ENCODE measurements at regions not wholly inside any gene's neighbourhood (a gene's known extent, or its start where the extent isn't known, plus 50 kb on each side); places are given as distances from the start of the nearest gene placed in this dataset.

DNA sequence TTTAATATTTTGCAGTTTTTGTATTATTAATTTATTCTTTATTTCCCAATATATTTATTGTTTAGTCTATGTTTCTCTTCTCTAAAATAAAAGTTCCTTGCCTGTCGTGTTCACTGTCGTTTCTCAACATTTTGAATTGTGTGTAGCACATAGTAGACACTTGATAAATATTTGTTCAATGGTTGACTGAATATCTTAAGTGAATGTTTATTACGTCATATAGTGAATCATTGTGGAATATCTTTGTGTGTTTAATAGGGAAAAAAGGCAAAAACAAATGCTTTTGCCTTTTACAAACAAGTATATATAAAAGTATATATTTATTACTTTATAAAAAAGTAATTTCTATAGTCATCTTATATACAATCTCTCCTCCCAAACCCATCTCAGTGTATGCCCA lies 572.3 kb downstream of the EPHA3 start:
- DNase-seq, result no peak
- H3K27me3 Mint-ChIP-seq, result no peaks in the 10 kb centered on the region
- no peak overlapping the region for H3K4me3 Mint-ChIP-seq
- no peaks in the 10 kb centered on the region for H3K4me1 Mint-ChIP-seq
- intact Hi-C loops (cut with micrococcal nuclease), result no loop called here
- no peaks in the 10 kb centered on the region for H3K9me3 Mint-ChIP-seq
- H3K36me3 Mint-ChIP-seq (ENCODE audit: low read depth), result no peaks in the 10 kb centered on the region
- H3K27ac Mint-ChIP-seq, result no peak overlapping the region

DNA sequence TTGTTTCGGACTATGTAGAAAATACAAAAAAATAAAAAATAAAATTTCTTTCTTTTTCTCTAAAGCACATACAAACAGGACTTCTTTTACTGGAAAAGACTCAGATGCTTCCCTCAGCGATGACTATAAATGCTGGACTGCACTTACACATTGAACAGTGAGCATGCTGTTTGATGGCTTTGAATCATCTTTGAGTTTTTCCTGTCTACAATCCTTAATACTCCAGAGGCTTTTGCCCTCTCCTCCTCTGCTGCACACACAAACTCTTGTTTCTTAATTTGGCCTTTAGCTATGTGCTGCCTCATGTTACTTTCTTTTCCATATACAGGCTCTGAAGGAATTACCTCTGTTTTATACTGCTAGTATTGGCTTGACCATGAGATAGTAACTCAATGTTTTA lies 575.1 kb downstream of the EPHA3 start:
- no peaks in the 10 kb centered on the region for H3K9me3 Mint-ChIP-seq
- H3K27ac Mint-ChIP-seq, result no peak overlapping the region
- H3K36me3 Mint-ChIP-seq (ENCODE audit: low read depth), result no peaks in the 10 kb centered on the region
- H3K4me3 Mint-ChIP-seq, result no peak overlapping the region
- no peaks in the 10 kb centered on the region for H3K27me3 Mint-ChIP-seq
- no peaks in the 10 kb centered on the region for H3K4me1 Mint-ChIP-seq
- intact Hi-C loops (cut with micrococcal nuclease), result no loop called here
- DNase-seq, result no peak

- no peak overlapping the region for H3K4me3 Mint-ChIP-seq
- no peaks in the 10 kb centered on the region for H3K9me3 Mint-ChIP-seq
- no peaks in the 10 kb centered on the region for H3K27me3 Mint-ChIP-seq
- no peaks in the 10 kb centered on the region for H3K4me1 Mint-ChIP-seq
- H3K27ac Mint-ChIP-seq, result no peak overlapping the region
- no peaks in the 10 kb centered on the region for H3K36me3 Mint-ChIP-seq (ENCODE audit: low read depth)
- no peak for DNase-seq
- intact Hi-C loops (cut with micrococcal nuclease), result no loop called here
These were observed 578.3 kb downstream of the EPHA3 start for GRCh38 chr3:89685731-89686130.

DNA sequence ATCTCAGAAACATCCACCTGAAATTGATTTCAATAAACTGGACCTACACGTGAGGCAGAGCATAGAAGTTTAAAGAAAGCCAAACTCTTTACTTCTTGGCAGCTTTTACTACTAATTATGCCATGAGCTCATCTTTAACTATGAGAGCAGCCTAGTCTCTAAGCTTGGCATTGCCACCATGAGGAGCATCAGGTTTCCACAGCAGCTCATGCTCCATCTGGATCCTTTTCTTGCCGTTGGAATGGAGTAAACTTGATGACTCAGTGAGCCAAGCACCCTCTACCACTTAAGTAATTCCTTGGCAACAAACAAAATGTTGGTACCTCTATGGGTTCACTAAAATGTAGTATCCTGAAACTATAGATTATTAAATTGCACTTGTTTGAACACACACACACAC lies 583.2 kb downstream of the EPHA3 start:
- no peaks in the 10 kb centered on the region for H3K9me3 Mint-ChIP-seq
- DNase-seq, result no peak
- intact Hi-C loops (cut with micrococcal nuclease), result no loop called here
- H3K4me3 Mint-ChIP-seq, result no peak overlapping the region
- H3K27ac Mint-ChIP-seq, result no peak overlapping the region
- no peaks in the 10 kb centered on the region for H3K4me1 Mint-ChIP-seq
- no peaks in the 10 kb centered on the region for H3K36me3 Mint-ChIP-seq (ENCODE audit: low read depth)
- H3K27me3 Mint-ChIP-seq, result no peaks in the 10 kb centered on the region

DNA sequence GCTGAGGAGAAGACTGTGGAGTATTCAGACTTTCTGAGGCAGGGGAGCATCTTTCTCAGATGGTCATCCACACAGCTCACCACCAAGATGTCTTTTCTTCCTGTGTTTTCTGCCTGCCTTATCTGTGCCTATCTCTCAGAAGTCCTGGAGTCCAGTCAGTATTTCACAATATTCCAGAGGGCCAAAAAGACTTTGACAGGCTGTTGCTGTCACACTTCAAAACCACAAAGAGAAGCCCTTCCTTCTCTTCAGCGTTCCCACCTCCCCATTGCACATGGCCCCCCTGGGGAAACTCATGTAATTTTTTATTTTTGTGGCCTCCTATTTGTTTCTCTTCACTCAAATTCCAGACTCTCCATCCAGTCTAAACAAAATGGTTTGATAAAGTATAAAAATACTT lies 585.2 kb downstream of the EPHA3 start:
- Mint-ChIP-seq H3K9me3 (no peaks in the 10 kb centered on the region), H3K27me3 (no peaks in the 10 kb centered on the region), H3K27ac (no peak overlapping the region), H3K4me3 (no peak overlapping the region), H3K4me1 (no peaks in the 10 kb centered on the region), H3K36me3 (ENCODE audit: low read depth) (no peaks in the 10 kb centered on the region)
- intact Hi-C loops (cut with micrococcal nuclease), result no loop called here
- no peak for DNase-seq

DNA sequence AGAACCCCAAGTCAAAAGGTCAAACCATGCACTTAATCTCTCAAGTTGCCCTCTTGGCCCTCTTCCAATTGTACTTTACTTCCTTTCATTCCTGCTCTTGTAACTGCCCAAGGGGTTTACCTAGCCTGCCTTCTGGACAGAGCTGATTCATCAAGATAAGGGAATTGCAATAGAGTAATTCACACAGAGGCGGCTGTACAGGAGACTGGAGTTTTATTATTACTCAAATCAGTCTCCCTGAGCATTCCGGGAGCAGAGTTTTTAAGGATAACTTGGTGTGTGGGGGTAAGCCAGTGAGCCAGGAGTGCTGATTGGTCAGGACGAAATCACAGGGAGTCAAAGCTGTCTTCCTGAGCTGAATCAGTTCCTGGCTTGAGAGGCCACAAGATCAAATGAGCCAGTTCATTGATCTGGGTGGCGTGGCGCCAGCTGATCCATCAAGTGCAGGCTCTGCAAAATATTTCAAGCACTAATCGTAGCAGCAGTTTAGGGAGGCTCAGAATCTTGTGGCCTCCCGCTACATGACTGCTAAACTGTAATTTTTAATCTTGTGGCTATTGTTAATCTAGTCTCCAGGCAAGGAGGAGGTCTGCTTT lies 590.0 kb downstream of the EPHA3 start:
- H3K9me3 Mint-ChIP-seq, result peaks cover 13% of the 10 kb centered on the region

GRCh38 chr3:89698208-89698830 lies 590.9 kb downstream of the EPHA3 start:
- Mint-ChIP-seq H3K27ac (no peak overlapping the region), H3K4me3 (no peak overlapping the region), H3K4me1 (no peaks in the 10 kb centered on the region), H3K27me3 (no peaks in the 10 kb centered on the region), H3K36me3 (ENCODE audit: low read depth) (no peaks in the 10 kb centered on the region), H3K9me3 (peaks cover 13% of the 10 kb centered on the region)
- intact Hi-C loops (cut with micrococcal nuclease), result no loop called here
- DNase-seq, result no peak

More for the DNA sequence above, 590.0 kb downstream of the EPHA3 start:
- no peak overlapping the region for H3K4me3 Mint-ChIP-seq
- intact Hi-C loops (cut with micrococcal nuclease), result no loop called here
- no peaks in the 10 kb centered on the region for H3K27me3 Mint-ChIP-seq
- no peak for DNase-seq
- H3K27ac Mint-ChIP-seq, result no peak overlapping the region
- H3K4me1 Mint-ChIP-seq, result no peaks in the 10 kb centered on the region
- no peaks in the 10 kb centered on the region for H3K36me3 Mint-ChIP-seq (ENCODE audit: low read depth)

DNA sequence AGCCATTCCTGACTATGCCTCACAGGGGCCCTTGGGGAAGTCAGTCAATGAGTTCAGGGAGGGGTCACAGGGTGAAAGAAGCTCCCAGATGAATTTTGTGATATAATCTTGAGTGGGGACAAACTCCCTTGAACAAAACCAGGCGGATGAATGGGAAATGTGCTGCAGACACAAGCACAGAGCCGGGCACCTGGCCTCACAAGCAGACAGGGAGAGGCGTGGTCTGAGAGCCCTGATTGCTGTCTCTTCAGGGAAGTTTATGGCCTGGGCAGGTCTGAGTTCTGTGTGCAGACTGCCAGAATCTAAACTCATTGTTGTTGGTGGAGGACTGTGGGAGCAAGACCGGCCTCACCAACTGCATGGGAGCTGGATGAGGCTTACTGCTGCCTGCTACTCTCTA lies 591.8 kb downstream of the EPHA3 start:
- no peaks in the 10 kb centered on the region for H3K27me3 Mint-ChIP-seq
- no peak for DNase-seq
- no peak overlapping the region for H3K4me3 Mint-ChIP-seq
- no peaks in the 10 kb centered on the region for H3K36me3 Mint-ChIP-seq (ENCODE audit: low read depth)
- no peak overlapping the region for H3K27ac Mint-ChIP-seq
- intact Hi-C loops (cut with micrococcal nuclease), result no loop called here
- no peaks in the 10 kb centered on the region for H3K4me1 Mint-ChIP-seq
- peaks cover 13% of the 10 kb centered on the region for H3K9me3 Mint-ChIP-seq

GRCh38 chr3:89699771-89700170 lies 592.4 kb downstream of the EPHA3 start:
- intact Hi-C loops (cut with micrococcal nuclease), result no loop called here
- H3K36me3 Mint-ChIP-seq (ENCODE audit: low read depth), result no peaks in the 10 kb centered on the region

GRCh38 chr3:89702404-89702803 lies 595.0 kb downstream of the EPHA3 start:
- no peaks in the 10 kb centered on the region for H3K36me3 Mint-ChIP-seq (ENCODE audit: low read depth)
- H3K27ac Mint-ChIP-seq, result no peak overlapping the region
- DNase-seq, result no peak

More at GRCh38 chr3:89699771-89700170, 592.4 kb downstream of the EPHA3 start:
- no peak for DNase-seq
- no peaks in the 10 kb centered on the region for H3K4me1 Mint-ChIP-seq
- H3K4me3 Mint-ChIP-seq, result no peak overlapping the region
- H3K27me3 Mint-ChIP-seq, result no peaks in the 10 kb centered on the region
- peaks cover 13% of the 10 kb centered on the region for H3K9me3 Mint-ChIP-seq
- no peak overlapping the region for H3K27ac Mint-ChIP-seq

DNA sequence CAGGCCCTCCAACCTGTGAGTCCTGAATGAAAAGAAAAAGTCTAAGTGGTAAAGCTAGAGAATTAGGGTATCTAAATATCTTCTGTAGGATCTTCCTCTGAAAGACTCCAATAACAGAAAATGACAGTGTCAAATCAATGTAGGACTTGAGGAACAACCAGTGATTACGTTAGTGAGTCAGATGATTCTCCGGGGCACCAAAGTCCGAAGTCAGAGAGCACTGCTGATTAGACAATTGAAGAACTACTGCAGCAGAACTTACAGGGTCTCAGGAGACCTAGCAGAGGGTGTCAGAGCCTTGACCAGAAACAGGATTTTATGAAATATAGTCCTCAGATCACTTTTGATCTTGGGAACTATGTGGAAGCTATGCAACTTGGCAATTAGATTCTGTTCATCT lies 605.8 kb downstream of the EPHA3 start:
- Mint-ChIP-seq H3K36me3 (ENCODE audit: low read depth) (no peaks in the 10 kb centered on the region), H3K27ac (no peak overlapping the region), H3K4me3 (no peak overlapping the region), H3K27me3 (no peaks in the 10 kb centered on the region), H3K9me3 (no peaks in the 10 kb centered on the region), H3K4me1 (no peaks in the 10 kb centered on the region)
- intact Hi-C loops (cut with micrococcal nuclease), result no loop called here
- no peak for DNase-seq

More at GRCh38 chr3:89702404-89702803, 595.0 kb downstream of the EPHA3 start:
- intact Hi-C loops (cut with micrococcal nuclease), result no loop called here
- H3K9me3 Mint-ChIP-seq, result peaks cover 19% of the 10 kb centered on the region
- H3K4me3 Mint-ChIP-seq, result no peak overlapping the region
- no peaks in the 10 kb centered on the region for H3K27me3 Mint-ChIP-seq
- H3K4me1 Mint-ChIP-seq, result no peaks in the 10 kb centered on the region

DNA sequence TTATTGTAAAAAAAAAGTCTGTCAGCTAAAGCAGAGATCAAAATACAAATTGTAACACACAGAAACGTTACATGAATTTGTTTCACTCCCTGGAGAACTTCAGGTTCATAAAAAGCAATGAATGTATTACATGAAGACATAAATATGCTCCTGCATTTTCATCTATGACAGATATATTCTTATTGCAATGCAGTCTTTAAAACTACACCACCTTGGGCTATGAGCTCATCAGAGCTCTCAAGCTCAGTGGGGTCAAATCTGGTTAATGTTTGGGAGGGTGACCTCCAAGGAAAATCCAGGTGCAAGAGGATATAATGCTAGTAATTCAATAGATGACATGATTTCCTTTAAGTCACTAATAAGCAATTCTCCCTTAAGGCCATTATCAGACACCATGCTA lies 606.8 kb downstream of the EPHA3 start:
- no peaks in the 10 kb centered on the region for H3K27me3 Mint-ChIP-seq
- H3K4me3 Mint-ChIP-seq, result no peak overlapping the region
- peaks cover 6% of the 10 kb centered on the region for H3K9me3 Mint-ChIP-seq
- H3K4me1 Mint-ChIP-seq, result no peaks in the 10 kb centered on the region
- no peaks in the 10 kb centered on the region for H3K36me3 Mint-ChIP-seq (ENCODE audit: low read depth)
- intact Hi-C loops (cut with micrococcal nuclease), result no loop called here
- no peak overlapping the region for H3K27ac Mint-ChIP-seq
- no peak for DNase-seq

GRCh38 chr3:89740080-89740880 lies 632.9 kb downstream of the EPHA3 start:
- Mint-ChIP-seq H3K9me3 (no peaks in the 10 kb centered on the region), H3K27ac (no peak overlapping the region), H3K27me3 (no peaks in the 10 kb centered on the region), H3K4me1 (no peaks in the 10 kb centered on the region), H3K36me3 (ENCODE audit: low read depth) (no peaks in the 10 kb centered on the region), H3K4me3 (no peak overlapping the region)
- intact Hi-C loops (cut with micrococcal nuclease), result no loop called here
- no peak for DNase-seq

- DNase-seq, result no peak
- intact Hi-C loops (cut with micrococcal nuclease), result no loop called here
- H3K27ac Mint-ChIP-seq, result no peak overlapping the region
- no peaks in the 10 kb centered on the region for H3K9me3 Mint-ChIP-seq
- H3K36me3 Mint-ChIP-seq (ENCODE audit: low read depth), result no peaks in the 10 kb centered on the region
- H3K4me1 Mint-ChIP-seq, result no peaks in the 10 kb centered on the region
- H3K4me3 Mint-ChIP-seq, result no peak overlapping the region
- H3K27me3 Mint-ChIP-seq, result no peaks in the 10 kb centered on the region
These were observed 633.4 kb downstream of the EPHA3 start for GRCh38 chr3:89740881-89741177.

Data from activated CD4-positive, alpha-beta T cell treated with anti-CD3 and anti-CD28 coated beads, Interleukin-2, amount 10 ng/mL, durations not matched to agents 24 days and 14 days (primary cell).